ENCODE measurements at regions not wholly inside any gene's neighbourhood (a gene's known extent, or its start where the extent isn't known, plus 50 kb on each side); places are given as distances from the start of the nearest gene placed in this dataset.
"Not testable (repeated sequence)": the region's sequence is repeated elsewhere in the genome, so short reads cannot be mapped to it uniquely, and the experiment has no call there.

DNA sequence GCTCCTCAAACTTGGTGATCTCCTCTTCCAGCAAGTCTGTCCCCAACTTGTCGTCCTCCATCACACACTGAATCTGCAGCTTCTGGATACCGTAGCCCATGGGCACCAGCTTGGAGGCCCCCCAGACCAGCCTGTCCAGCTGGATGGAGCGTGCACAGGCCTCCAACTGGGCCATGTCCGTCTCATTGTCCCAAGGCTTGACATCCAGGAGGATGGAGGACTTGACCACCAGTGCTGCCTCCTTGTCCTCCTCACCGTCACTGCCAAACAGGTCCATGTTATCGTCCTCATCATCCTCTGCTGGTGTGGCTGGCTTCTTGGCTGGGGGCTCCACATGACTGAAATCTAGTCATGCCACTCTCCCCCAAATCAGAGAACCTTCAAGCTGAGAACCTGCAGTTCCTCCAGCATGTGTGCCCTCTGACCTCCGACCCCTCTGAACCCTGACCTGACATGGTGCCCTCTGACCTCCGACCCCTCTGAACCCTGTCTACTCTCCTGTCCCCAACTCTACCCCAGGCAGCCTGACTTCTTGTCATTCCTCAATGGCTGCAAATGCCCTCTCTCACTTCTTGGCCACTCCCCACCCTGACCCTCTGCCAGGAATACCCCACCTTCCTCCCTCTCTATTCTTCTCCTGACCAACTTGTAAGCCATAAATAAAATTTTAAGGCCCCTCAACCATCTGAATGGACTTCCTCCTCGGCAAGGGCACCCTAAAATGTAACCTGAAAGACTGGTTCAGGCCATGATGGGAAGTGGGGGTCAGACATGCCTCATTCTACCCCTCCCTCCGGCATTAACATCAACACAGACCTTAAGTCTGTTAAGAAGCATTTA is 275.7 kb upstream of the C1orf174 start:
- Histone ChIP-seq H3K4me3 (ENCODE audit: low read depth in 1 of 2, low read length in 1 of 2) (no peak overlapping the region), H3K9me3 (no peaks in the 10 kb centered on the region), H3K4me1 (ENCODE audit: control insufficient read depth in 1 of 2, insufficient read depth in 1 of 2, low read depth in 1 of 2, low read length in 1 of 2) (no peaks in the 10 kb centered on the region), H3K36me3 (no peaks in the 10 kb centered on the region), H3K27me3 (no peaks in the 10 kb centered on the region), H3K27ac (no peak overlapping the region)
- TF ChIP-seq, protein P1, sequence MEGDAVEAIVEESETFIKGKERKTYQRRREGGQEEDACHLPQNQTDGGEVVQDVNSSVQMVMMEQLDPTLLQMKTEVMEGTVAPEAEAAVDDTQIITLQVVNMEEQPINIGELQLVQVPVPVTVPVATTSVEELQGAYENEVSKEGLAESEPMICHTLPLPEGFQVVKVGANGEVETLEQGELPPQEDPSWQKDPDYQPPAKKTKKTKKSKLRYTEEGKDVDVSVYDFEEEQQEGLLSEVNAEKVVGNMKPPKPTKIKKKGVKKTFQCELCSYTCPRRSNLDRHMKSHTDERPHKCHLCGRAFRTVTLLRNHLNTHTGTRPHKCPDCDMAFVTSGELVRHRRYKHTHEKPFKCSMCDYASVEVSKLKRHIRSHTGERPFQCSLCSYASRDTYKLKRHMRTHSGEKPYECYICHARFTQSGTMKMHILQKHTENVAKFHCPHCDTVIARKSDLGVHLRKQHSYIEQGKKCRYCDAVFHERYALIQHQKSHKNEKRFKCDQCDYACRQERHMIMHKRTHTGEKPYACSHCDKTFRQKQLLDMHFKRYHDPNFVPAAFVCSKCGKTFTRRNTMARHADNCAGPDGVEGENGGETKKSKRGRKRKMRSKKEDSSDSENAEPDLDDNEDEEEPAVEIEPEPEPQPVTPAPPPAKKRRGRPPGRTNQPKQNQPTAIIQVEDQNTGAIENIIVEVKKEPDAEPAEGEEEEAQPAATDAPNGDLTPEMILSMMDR (IDR thresholded peaks at IDR 0.05) = no peak

DNA sequence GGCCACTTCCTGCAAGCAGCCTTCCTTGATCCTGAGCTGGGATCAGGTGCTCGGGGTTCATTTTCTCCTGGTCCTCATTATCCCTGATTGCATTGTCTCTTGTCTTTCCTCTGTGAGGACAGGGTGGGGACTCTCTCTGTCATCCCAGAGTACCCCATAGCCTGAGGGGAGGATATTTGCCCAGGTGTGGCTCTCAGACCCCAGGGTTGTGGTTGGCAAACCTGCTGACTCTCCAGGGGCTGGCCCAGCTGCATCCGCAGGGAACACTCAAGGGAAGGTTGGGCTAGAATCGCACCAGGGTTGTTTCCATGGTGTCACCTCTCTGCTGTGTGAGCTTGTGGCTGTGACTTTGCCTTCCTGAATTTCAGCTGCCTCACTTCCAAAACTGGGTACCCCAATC is 276.8 kb upstream of the C1orf174 start:
- H3K4me3 ChIP-seq (ENCODE audit: low read depth in 1 of 2, low read length in 1 of 2) = no peak overlapping the region
- H3K4me1 ChIP-seq (ENCODE audit: control insufficient read depth in 1 of 2, insufficient read depth in 1 of 2, low read depth in 1 of 2, low read length in 1 of 2) = no peaks in the 10 kb centered on the region
- H3K36me3 ChIP-seq = no peaks in the 10 kb centered on the region
- H3K27me3 ChIP-seq = no peaks in the 10 kb centered on the region
- no peak overlapping the region for H3K27ac ChIP-seq
- TF ChIP-seq, protein P1 (IDR thresholded peaks at IDR 0.05) = no peak
- no peaks in the 10 kb centered on the region for H3K9me3 ChIP-seq

DNA sequence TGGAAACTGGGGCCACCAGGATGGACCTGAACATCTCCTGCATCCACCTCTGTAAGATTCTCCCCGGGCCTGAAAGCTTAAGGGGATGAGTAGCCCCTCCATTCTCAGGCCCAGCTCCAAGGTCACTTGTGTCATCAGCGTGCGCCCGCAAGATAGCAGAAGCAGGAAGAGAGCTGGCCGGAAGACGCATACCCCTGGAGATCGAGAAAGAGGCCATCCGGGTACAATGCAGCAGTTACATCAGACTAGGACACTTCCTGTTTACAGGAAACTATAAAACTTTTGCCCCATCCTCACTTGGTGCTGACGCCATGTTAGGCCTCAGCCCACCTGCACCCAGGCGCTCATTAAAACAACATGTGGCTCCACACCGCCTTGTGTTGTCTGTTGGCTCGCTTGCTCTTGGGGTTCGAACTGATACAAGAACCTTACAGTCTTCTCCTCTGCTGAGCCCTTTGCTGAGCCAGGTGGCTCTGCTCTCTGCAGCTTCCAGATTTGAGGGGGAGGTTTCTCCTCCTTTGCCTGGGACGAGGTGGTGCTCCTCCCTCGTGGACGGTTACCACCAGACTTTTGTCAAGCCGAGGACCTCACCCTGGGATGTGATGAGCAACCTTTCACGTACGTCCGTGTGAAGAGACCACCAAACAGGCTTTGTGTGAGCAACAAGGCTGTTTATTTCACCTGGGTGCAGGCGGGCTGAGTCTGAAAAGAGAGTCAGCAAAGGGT is 277.5 kb upstream of the C1orf174 start:
- no peak overlapping the region for H3K27ac ChIP-seq
- H3K36me3 ChIP-seq = no peaks in the 10 kb centered on the region
- no peaks in the 10 kb centered on the region for H3K27me3 ChIP-seq
- no peak overlapping the region for H3K4me3 ChIP-seq (ENCODE audit: low read depth in 1 of 2, low read length in 1 of 2)
- TF ChIP-seq, protein P1 (IDR thresholded peaks at IDR 0.05) = no peak
- H3K4me1 ChIP-seq (ENCODE audit: control insufficient read depth in 1 of 2, insufficient read depth in 1 of 2, low read depth in 1 of 2, low read length in 1 of 2) = no peaks in the 10 kb centered on the region
- no peaks in the 10 kb centered on the region for H3K9me3 ChIP-seq

DNA sequence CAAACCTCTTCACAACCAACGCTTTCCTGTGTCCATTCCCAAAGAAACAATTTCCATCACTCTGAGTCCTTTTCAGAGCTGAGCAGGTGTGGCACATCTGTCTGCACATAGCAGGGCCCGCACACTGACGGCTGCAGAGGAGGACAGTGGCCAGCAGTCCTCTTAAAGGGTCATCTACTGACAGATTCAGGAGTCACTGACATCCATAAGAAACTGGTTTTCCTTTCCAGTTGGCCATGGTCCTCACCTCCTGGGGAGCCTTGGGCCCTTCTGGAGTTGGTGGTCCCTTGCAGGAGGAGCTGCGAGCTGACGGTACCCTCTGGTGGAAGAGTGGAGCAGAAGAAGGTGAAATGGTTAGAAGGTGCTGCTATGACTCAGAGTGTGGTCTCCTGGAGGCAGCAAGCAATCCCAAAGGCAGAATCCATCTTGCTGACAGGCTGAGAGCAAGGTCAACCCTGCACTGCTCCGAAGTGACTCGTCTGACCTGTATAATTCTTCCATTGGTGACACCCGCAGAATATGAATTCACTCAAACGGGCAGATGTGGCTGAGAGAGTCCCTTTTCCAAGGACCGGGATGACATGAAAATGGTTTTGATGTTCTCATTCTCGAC is 278.5 kb upstream of the C1orf174 start:
- TF ChIP-seq, protein P1 (IDR thresholded peaks at IDR 0.05) = no peak
- no peak overlapping the region for H3K4me3 ChIP-seq (ENCODE audit: low read depth in 1 of 2, low read length in 1 of 2)
- H3K27me3 ChIP-seq = no peaks in the 10 kb centered on the region
- no peaks in the 10 kb centered on the region for H3K9me3 ChIP-seq
- H3K4me1 ChIP-seq (ENCODE audit: control insufficient read depth in 1 of 2, insufficient read depth in 1 of 2, low read depth in 1 of 2, low read length in 1 of 2) = no peaks in the 10 kb centered on the region
- no peak overlapping the region for H3K27ac ChIP-seq
- H3K36me3 ChIP-seq = no peaks in the 10 kb centered on the region

DNA sequence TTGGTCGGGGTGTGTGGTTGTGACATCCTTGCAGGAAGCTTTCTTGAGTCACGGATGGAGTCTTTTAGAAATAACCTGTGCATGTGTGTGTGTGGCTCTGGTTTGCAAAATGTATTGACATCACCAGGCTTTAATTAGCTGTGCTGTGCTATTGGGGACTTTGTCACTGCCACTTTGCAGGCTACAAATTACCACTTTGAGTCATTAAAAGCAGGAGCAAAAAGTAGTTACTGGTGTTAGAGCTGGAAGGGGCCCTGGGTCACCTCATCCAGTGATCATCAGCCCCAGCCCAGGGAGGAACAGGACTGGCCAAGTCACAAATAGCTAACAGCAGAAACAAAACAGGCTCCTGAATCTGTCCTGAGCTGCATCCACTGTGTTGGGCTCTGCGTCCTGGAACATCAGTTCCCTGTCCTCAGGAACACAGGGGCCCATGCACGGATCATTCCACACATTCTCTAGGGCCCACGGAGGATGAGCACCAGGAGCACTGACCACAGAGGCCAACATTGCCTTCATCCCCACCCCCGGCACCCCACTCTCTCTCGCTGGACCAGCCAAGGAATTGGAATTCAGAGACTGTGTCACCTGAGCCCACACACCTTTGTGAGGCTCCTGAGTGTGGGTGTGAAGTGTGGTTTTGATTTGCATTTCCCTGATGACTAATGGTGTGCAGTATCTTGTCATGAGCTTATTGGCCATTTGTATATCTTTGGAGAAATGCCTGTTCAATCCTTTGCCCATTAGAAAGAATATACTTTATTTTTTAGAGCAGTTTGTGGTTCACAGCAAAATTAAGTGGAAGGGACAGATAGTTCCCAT is 280.1 kb upstream of the C1orf174 start:
- H3K4me3 ChIP-seq (ENCODE audit: low read depth in 1 of 2, low read length in 1 of 2) = no peak overlapping the region
- H3K27me3 ChIP-seq = no peaks in the 10 kb centered on the region
- no peaks in the 10 kb centered on the region for H3K4me1 ChIP-seq (ENCODE audit: control insufficient read depth in 1 of 2, insufficient read depth in 1 of 2, low read depth in 1 of 2, low read length in 1 of 2)
- no peaks in the 10 kb centered on the region for H3K9me3 ChIP-seq
- no peak overlapping the region for H3K27ac ChIP-seq
- TF ChIP-seq, protein P1 (IDR thresholded peaks at IDR 0.05) = no peak
- H3K36me3 ChIP-seq = no peaks in the 10 kb centered on the region

DNA sequence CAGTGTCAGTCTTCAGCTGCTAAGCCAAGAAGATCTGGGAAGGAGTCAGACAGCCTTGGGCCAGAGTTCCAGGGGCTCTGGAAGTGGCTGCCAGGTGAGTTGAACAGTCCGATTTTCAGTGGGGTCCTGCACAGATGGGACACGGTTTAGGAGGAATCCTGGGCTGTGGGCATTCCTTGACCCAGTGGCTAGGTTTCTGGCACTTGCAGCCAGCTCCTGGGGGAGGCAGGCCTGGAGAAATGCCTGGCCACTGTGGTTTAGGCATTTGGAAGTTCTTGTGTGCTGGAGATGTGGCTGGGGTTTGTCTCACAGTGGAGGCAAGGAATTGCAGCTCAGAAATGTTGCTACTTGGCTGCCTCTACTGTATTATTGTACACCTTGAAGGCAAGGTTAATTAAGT is 286.4 kb upstream of the C1orf174 start:
- not testable (repeated sequence) for H3K27ac ChIP-seq; H3K4me1 ChIP-seq (ENCODE audit: control insufficient read depth in 1 of 2, insufficient read depth in 1 of 2, low read depth in 1 of 2, low read length in 1 of 2); H3K36me3 ChIP-seq; H3K27me3 ChIP-seq; H3K9me3 ChIP-seq; H3K4me3 ChIP-seq (ENCODE audit: low read depth in 1 of 2, low read length in 1 of 2)

All from neutrophil (primary cell).